Trophoblast cell (in vitro differentiated cells and primary cell): ENCODE measurements at regions not wholly inside any gene's neighbourhood (a gene's known extent, or its start where the extent isn't known, plus 50 kb on each side); places are given as distances from the start of the nearest gene placed in this dataset.

Source experiments
- DNase-seq, 2 donors: peaks; one replicate each; pipeline ENCODE4 v3.0.0-alpha.2; 2016
- H2AFZ ChIP-seq: 2 replicates; pipeline ENCODE4 v1.6.1; 2013; ENCODE audit warnings: low read length, moderate library complexity, mild to moderate bottlenecking; ENCODE audit not compliant: insufficient read depth, poor library complexity
- H2AK5ac ChIP-seq: 2 replicates; pipeline ENCODE4 v1.6.1; 2013; ENCODE audit warnings: mild to moderate bottlenecking, low read length
- H2BK120ac ChIP-seq: 2 replicates; pipeline ENCODE4 v1.6.1; 2013; ENCODE audit warnings: low read length, mild to moderate bottlenecking, moderate library complexity; ENCODE audit not compliant: insufficient read depth, poor library complexity
- H2BK12ac ChIP-seq: 2 replicates; pipeline ENCODE4 v1.6.1; 2013; ENCODE audit warnings: mild to moderate bottlenecking, low read length, moderate library complexity
- H2BK5ac ChIP-seq: 2 replicates; pipeline ENCODE4 v1.6.1; 2013; ENCODE audit warnings: low read length, low read depth, moderate library complexity, mild to moderate bottlenecking; ENCODE audit not compliant: poor library complexity
- H3K14ac ChIP-seq: 2 replicates; pipeline ENCODE4 v1.6.1; 2013; ENCODE audit warnings: mild to moderate bottlenecking, low read length
- H3K18ac ChIP-seq: 2 replicates; pipeline ENCODE4 v1.6.1; 2013; ENCODE audit warnings: mild to moderate bottlenecking, low read length
- H3K23ac ChIP-seq: 2 replicates; pipeline ENCODE4 v1.6.1; 2013; ENCODE audit warnings: low read length
- H3K27ac ChIP-seq: 2 replicates; pipeline ENCODE4 v1.5.1; 2013; ENCODE audit warnings: low read depth, mild to moderate bottlenecking, inconsistent platforms, low read length, moderate library complexity
- H3K27me3 ChIP-seq: 2 replicates; pipeline ENCODE4 v1.6.1; 2013; ENCODE audit warnings: inconsistent platforms, mild to moderate bottlenecking, low read length, moderate library complexity; ENCODE audit not compliant: insufficient read depth
- H3K36me3 ChIP-seq, 2 experiments: 1 replicate in 1 of 2; 2 replicates in 1 of 2; pipeline ENCODE4 v1.6.1; 2013; ENCODE audit warnings: low read length in 2 of 2, mild to moderate bottlenecking in 2 of 2, moderate library complexity in 1 of 2; ENCODE audit not compliant: insufficient read depth in 2 of 2, control insufficient read depth in 1 of 2
- H3K4ac ChIP-seq: 2 replicates; pipeline ENCODE4 v1.6.1; 2013; ENCODE audit warnings: low read depth, mild to moderate bottlenecking, low read length, moderate library complexity
- H3K4me1 ChIP-seq, 2 experiments: 1 replicate in 1 of 2; 2 replicates in 1 of 2; pipeline ENCODE4 v1.6.1; 2013; ENCODE audit warnings: low read length in 2 of 2, mild to moderate bottlenecking in 2 of 2, moderate library complexity in 1 of 2; ENCODE audit not compliant: insufficient read depth in 2 of 2, control insufficient read depth in 1 of 2
- H3K4me2 ChIP-seq: 2 replicates; pipeline ENCODE4 v1.6.1; 2013; ENCODE audit warnings: inconsistent platforms, mild to moderate bottlenecking, low read length, moderate library complexity
- H3K4me3 ChIP-seq: 2 replicates; pipeline ENCODE4 v1.5.1; 2013; ENCODE audit warnings: mild to moderate bottlenecking, low read depth, low read length, inconsistent platforms
- H3K79me1 ChIP-seq: one replicate; pipeline ENCODE4 v1.6.1; 2013; ENCODE audit warnings: low read length
- H3K79me2 ChIP-seq: 2 replicates; pipeline ENCODE4 v1.6.1; 2013; ENCODE audit warnings: low read length, mild to moderate bottlenecking; ENCODE audit not compliant: control insufficient read depth, insufficient read depth, poor library complexity
- H3K9ac ChIP-seq: 2 replicates; pipeline ENCODE4 v1.6.1; 2013; ENCODE audit warnings: mild to moderate bottlenecking, low read length
- H3K9me3 ChIP-seq: 2 replicates; pipeline ENCODE4 v1.6.1; 2013; ENCODE audit warnings: low read depth, mild to moderate bottlenecking, control low read depth, inconsistent platforms, low read length; ENCODE audit not compliant: insufficient read depth
- H4K12ac ChIP-seq: 2 replicates; pipeline ENCODE4 v1.6.1; 2013; ENCODE audit warnings: low read depth, mild to moderate bottlenecking, low read length, moderate library complexity
- H4K8ac ChIP-seq: 2 replicates; pipeline ENCODE4 v1.6.1; 2013; ENCODE audit warnings: low read depth, mild to moderate bottlenecking, low read length, moderate library complexity
- H4K91ac ChIP-seq: one replicate; pipeline ENCODE4 v1.6.1; 2013; ENCODE audit warnings: low read depth, mild to moderate bottlenecking, low read length, moderate library complexity
- WGBS: extraction: QIAGEN DNeasy Blood & Tissue Kit; methylation state at CpG from one replicate; pipeline ENCODE4 v1.1.7; 2013; ENCODE audit warnings: missing lambda C conversion rate; ENCODE audit not compliant: insufficient read length, insufficient coverage; ENCODE audit errors: extremely low coverage; 5-methylcytosine and 5-hydroxymethylcytosine counted together

GRCh38 chr12:126770188-126770587 is 1496.8 kb upstream of the TMEM132C start:
- WGBS: no CpG with 5 or more reads among the region's 3 CpGs
- no peak overlapping the region for H3K18ac ChIP-seq

GRCh38 chr12:126772171-126772864 is 1494.7 kb upstream of the TMEM132C start:
- Histone ChIP-seq H4K8ac (no peak overlapping the region), H2AFZ (no peak overlapping the region), H3K4ac (no peak overlapping the region), H2BK5ac (no peak overlapping the region), H3K4me3 (no peak overlapping the region), H3K14ac (no peak overlapping the region), H3K4me2 (no peak overlapping the region), H3K9ac (no peak overlapping the region), H3K18ac (no peak overlapping the region), H3K23ac (no peak overlapping the region), H3K4me1 (no peaks in the 10 kb centered on the region), H2BK12ac (no peak overlapping the region), H2AK5ac (no peak overlapping the region), H3K27ac (no peak overlapping the region), H3K9me3 (peaks cover 2% of the 10 kb centered on the region), H4K91ac (no peak overlapping the region), H3K36me3 (no peaks in the 10 kb centered on the region), H4K12ac (no peak overlapping the region), H3K79me1 (no peaks in the 10 kb centered on the region), H2BK120ac (no peak overlapping the region), H3K27me3 (no peaks in the 10 kb centered on the region), H3K79me2 (no peaks in the 10 kb centered on the region)
- peak in 1 of 2 donors; percentile 43 for DNase-seq
- no CpG with 5 or more reads among the region's 18 CpGs for WGBS

More at GRCh38 chr12:126770188-126770587, 1496.8 kb upstream of the TMEM132C start:
- Histone ChIP-seq H3K4me2 (no peak overlapping the region), H3K23ac (no peak overlapping the region), H3K4me1 (no peaks in the 10 kb centered on the region), H3K9ac (no peak overlapping the region), H2BK12ac (no peak overlapping the region), H3K79me2 (no peaks in the 10 kb centered on the region), H3K27ac (no peak overlapping the region), H4K12ac (no peak overlapping the region), H3K27me3 (no peaks in the 10 kb centered on the region), H2BK5ac (no peak overlapping the region), H4K91ac (no peak overlapping the region), H2AFZ (no peak overlapping the region), H2AK5ac (no peak overlapping the region), H3K36me3 (no peaks in the 10 kb centered on the region), H4K8ac (no peak overlapping the region), H3K9me3 (peaks cover 6% of the 10 kb centered on the region), H3K14ac (no peak overlapping the region), H3K4ac (no peak overlapping the region), H3K4me3 (no peak overlapping the region), H2BK120ac (no peak overlapping the region), H3K79me1 (no peaks in the 10 kb centered on the region)
- no peak for DNase-seq

GRCh38 chr12:126773012-126773411 is 1494.0 kb upstream of the TMEM132C start:
- Histone ChIP-seq H3K4me2 (no peak overlapping the region), H3K4me1 (no peaks in the 10 kb centered on the region), H3K9ac (no peak overlapping the region), H4K12ac (no peak overlapping the region), H3K27ac (no peak overlapping the region), H2AK5ac (no peak overlapping the region), H3K23ac (no peak overlapping the region), H3K27me3 (no peaks in the 10 kb centered on the region), H3K14ac (no peak overlapping the region), H2AFZ (no peak overlapping the region), H2BK12ac (no peak overlapping the region), H2BK120ac (no peak overlapping the region), H3K79me1 (no peaks in the 10 kb centered on the region), H3K4ac (no peak overlapping the region), H3K4me3 (no peak overlapping the region), H4K91ac (no peak overlapping the region), H4K8ac (no peak overlapping the region), H3K9me3 (no peaks in the 10 kb centered on the region), H3K36me3 (no peaks in the 10 kb centered on the region), H3K18ac (no peak overlapping the region), H3K79me2 (no peaks in the 10 kb centered on the region), H2BK5ac (no peak overlapping the region)
- no CpG with 5 or more reads among the region's 5 CpGs for WGBS
- DNase-seq: no peak

- no peak overlapping the region for H3K4me2 ChIP-seq
- no peak overlapping the region for H2AK5ac ChIP-seq
- no peak for DNase-seq
These were observed 1493.5 kb upstream of the TMEM132C start for GRCh38 chr12:126773491-126773890.

More at GRCh38 chr12:126773491-126773890, 1493.5 kb upstream of the TMEM132C start:
- no peak overlapping the region for H2BK5ac ChIP-seq
- H3K9me3 ChIP-seq: no peaks in the 10 kb centered on the region
- H4K91ac ChIP-seq: no peak overlapping the region
- no peaks in the 10 kb centered on the region for H3K79me2 ChIP-seq
- no peak overlapping the region for H2AFZ ChIP-seq
- H3K27ac ChIP-seq: no peak overlapping the region
- H2BK120ac ChIP-seq: no peak overlapping the region
- no peak overlapping the region for H2BK12ac ChIP-seq
- no peak overlapping the region for H3K18ac ChIP-seq
- H3K4me3 ChIP-seq: no peak overlapping the region
- H3K14ac ChIP-seq: no peak overlapping the region
- no peak overlapping the region for H3K9ac ChIP-seq
- no peak overlapping the region for H4K12ac ChIP-seq
- H3K23ac ChIP-seq: no peak overlapping the region
- no peaks in the 10 kb centered on the region for H3K79me1 ChIP-seq
- no CpG with 5 or more reads among the region's 1 CpG for WGBS
- no peak overlapping the region for H4K8ac ChIP-seq
- no peaks in the 10 kb centered on the region for H3K36me3 ChIP-seq
- no peaks in the 10 kb centered on the region for H3K27me3 ChIP-seq
- no peaks in the 10 kb centered on the region for H3K4me1 ChIP-seq
- no peak overlapping the region for H3K4ac ChIP-seq
